Peyer's patch (tissue), 4 donors: ENCODE measurements at regions not wholly inside any gene's neighbourhood (a gene's known extent, or its start where the extent isn't known, plus 50 kb on each side); places are given as distances from the start of the nearest gene placed in this dataset.

Experiments used
- DNase-seq, 3 donors: peaks; one replicate each; pipeline ENCODE4 v3.0.0-alpha.2; 2017 to 2019
- H3K27ac ChIP-seq, 4 donors: fragments of 200-600 bp; sonication (generic); one replicate each; pipeline ENCODE4 v1.5.1; 2016 to 2019
- H3K27me3 ChIP-seq, 2 donors: fragments of 200-600 bp; sonication (generic); one replicate each; pipeline ENCODE4 v1.5.1; 2019
- H3K36me3 ChIP-seq, 3 donors: fragments of 200-600 bp; sonication (generic); one replicate each; pipeline ENCODE4 v1.5.1; 2016 to 2019
- H3K4me1 ChIP-seq, 4 donors: fragments of 200-600 bp; sonication (generic); one replicate each; pipeline ENCODE4 v1.5.1; 2016 to 2019
- H3K4me3 ChIP-seq, 4 donors: fragments of 200-600 bp; sonication (generic); 1 replicate in 3 of 4; 2 replicates in 1 of 4; pipeline ENCODE4 v1.5.1; 2016 to 2019; ENCODE audit warnings: mild to moderate bottlenecking in 1 of 4
- H3K9me3 ChIP-seq, 4 donors: fragments of 200-600 bp; sonication (generic); one replicate each; pipeline ENCODE4 v1.5.1; 2016 to 2019; ENCODE audit warnings: mild to moderate bottlenecking in 1 of 4
- POLR2A ChIP-seq, 2 donors: fragments of 450-650 bp; IDR thresholded peaks; one replicate each; pipeline ENCODE4 v1.5.1; 2017; ENCODE audit warnings: antibody characterized with exemption in 2 of 2, mild to moderate bottlenecking in 2 of 2, moderate library complexity in 2 of 2
- TF ChIP-seq, protein P1 (sequence below), 6 experiments: fragments of 450-650 bp in 4 of 6; fragments of 200-600 bp in 2 of 6; sonication (generic) in 1 of 6; IDR thresholded peaks; one replicate each; pipeline ENCODE4 v1.5.1; 2017 to 2019; ENCODE audit warnings: antibody characterized with exemption in 6 of 6, mild to moderate bottlenecking in 3 of 6, moderate library complexity in 1 of 6

GRCh38 chr14:38786921-38787320 is 316.1 kb downstream of the SEC23A start:
- TF ChIP-seq POLR2A (IDR thresholded peaks at IDR 0.05) = no peak
- TF ChIP-seq, protein P1, sequence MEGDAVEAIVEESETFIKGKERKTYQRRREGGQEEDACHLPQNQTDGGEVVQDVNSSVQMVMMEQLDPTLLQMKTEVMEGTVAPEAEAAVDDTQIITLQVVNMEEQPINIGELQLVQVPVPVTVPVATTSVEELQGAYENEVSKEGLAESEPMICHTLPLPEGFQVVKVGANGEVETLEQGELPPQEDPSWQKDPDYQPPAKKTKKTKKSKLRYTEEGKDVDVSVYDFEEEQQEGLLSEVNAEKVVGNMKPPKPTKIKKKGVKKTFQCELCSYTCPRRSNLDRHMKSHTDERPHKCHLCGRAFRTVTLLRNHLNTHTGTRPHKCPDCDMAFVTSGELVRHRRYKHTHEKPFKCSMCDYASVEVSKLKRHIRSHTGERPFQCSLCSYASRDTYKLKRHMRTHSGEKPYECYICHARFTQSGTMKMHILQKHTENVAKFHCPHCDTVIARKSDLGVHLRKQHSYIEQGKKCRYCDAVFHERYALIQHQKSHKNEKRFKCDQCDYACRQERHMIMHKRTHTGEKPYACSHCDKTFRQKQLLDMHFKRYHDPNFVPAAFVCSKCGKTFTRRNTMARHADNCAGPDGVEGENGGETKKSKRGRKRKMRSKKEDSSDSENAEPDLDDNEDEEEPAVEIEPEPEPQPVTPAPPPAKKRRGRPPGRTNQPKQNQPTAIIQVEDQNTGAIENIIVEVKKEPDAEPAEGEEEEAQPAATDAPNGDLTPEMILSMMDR (IDR thresholded peaks at IDR 0.05) = no peak
- Histone ChIP-seq H3K9me3 (no peaks in the 10 kb centered on the region), H3K27me3 (no peaks in the 10 kb centered on the region), H3K36me3 (no peaks in the 10 kb centered on the region), H3K4me3 (no peak overlapping the region), H3K27ac (no peak overlapping the region), H3K4me1 (no peaks in the 10 kb centered on the region)
- no peak for DNase-seq

DNA sequence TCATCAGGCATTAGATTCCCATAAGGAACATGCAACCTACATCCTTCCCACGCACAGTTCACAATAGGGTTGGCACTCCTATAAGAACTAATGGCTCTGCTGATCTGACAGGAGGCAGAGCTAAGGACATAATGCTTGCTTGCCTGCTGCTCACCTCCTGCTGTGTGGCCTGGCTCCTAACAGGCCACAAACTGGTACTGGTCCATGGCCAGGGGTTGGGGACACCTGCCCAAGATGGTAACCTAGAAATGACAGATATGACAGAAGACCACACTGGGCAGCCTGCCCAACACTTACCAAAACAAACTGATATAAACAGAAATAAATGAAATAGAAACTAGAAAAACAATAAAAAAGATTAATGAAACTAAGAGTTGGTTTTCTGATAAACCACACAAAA is 325.6 kb downstream of the SEC23A start:
- no peaks in the 10 kb centered on the region for H3K36me3 ChIP-seq
- H3K4me3 ChIP-seq = no peak overlapping the region
- no peak for TF ChIP-seq POLR2A (IDR thresholded peaks at IDR 0.05)
- TF ChIP-seq, protein P1 (IDR thresholded peaks at IDR 0.05) = no peak
- no peak for DNase-seq
- no peaks in the 10 kb centered on the region for H3K27me3 ChIP-seq
- no peaks in the 10 kb centered on the region for H3K9me3 ChIP-seq
- no peak overlapping the region for H3K27ac ChIP-seq
- H3K4me1 ChIP-seq = no peaks in the 10 kb centered on the region

- Histone ChIP-seq H3K27ac (no peak overlapping the region), H3K9me3 (no peaks in the 10 kb centered on the region), H3K4me3 (no peak overlapping the region), H3K27me3 (no peaks in the 10 kb centered on the region), H3K36me3 (no peaks in the 10 kb centered on the region), H3K4me1 (no peaks in the 10 kb centered on the region)
- TF ChIP-seq, protein P1 (IDR thresholded peaks at IDR 0.05) = no peak
- no peak for TF ChIP-seq POLR2A (IDR thresholded peaks at IDR 0.05)
- DNase-seq = no peak
Measured at GRCh38 chr14:38775986-38776385, 327.0 kb downstream of the SEC23A start.

- H3K9me3 ChIP-seq = no peaks in the 10 kb centered on the region
- no peak for TF ChIP-seq POLR2A (IDR thresholded peaks at IDR 0.05)
- TF ChIP-seq, protein P1 (IDR thresholded peaks at IDR 0.05) = no peak
- H3K4me1 ChIP-seq = no peaks in the 10 kb centered on the region
- H3K36me3 ChIP-seq = no peaks in the 10 kb centered on the region
- H3K27ac ChIP-seq = no peak overlapping the region
- H3K4me3 ChIP-seq = no peak overlapping the region
- no peaks in the 10 kb centered on the region for H3K27me3 ChIP-seq
- DNase-seq = no peak
Measured at GRCh38 chr14:38774162-38774561, 328.9 kb downstream of the SEC23A start.

DNA sequence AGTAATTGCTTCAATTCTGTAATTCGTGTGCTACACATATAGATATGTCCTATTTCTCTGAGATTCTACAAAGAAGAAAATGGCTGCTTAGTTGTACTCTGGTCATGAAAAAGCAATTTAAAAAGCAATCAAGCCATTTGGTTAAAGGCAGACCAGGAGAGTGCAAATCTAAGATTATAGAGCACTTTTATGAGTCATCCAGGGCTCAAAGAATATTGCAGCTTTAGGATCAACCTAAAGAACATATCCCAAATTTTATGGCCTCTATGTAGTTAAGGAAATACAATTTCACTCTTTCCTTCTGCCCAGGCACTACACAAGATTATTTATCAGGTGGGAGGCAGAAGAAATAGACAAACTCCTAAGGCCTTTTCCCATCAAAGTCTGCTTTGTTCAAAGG is 332.8 kb downstream of the SEC23A start:
- Histone ChIP-seq H3K36me3 (no peaks in the 10 kb centered on the region), H3K9me3 (no peaks in the 10 kb centered on the region), H3K4me1 (no peaks in the 10 kb centered on the region), H3K27me3 (no peaks in the 10 kb centered on the region), H3K4me3 (no peak overlapping the region), H3K27ac (no peak overlapping the region)
- TF ChIP-seq, protein P1 (IDR thresholded peaks at IDR 0.05) = no peak
- no peak for TF ChIP-seq POLR2A (IDR thresholded peaks at IDR 0.05)
- no peak for DNase-seq

GRCh38 chr14:38762845-38763244 is 340.2 kb downstream of the SEC23A start:
- no peaks in the 10 kb centered on the region for H3K27me3 ChIP-seq
- no peak overlapping the region for H3K27ac ChIP-seq

More at GRCh38 chr14:38762845-38763244, 340.2 kb downstream of the SEC23A start:
- no peaks in the 10 kb centered on the region for H3K36me3 ChIP-seq
- H3K4me3 ChIP-seq = no peak overlapping the region
- TF ChIP-seq POLR2A (IDR thresholded peaks at IDR 0.05) = no peak
- TF ChIP-seq, protein P1 (IDR thresholded peaks at IDR 0.05) = no peak
- no peak for DNase-seq
- no peaks in the 10 kb centered on the region for H3K4me1 ChIP-seq
- H3K9me3 ChIP-seq = no peaks in the 10 kb centered on the region
